Trophoblast cell (in vitro differentiated cells and primary cell): ENCODE measurements at regions not wholly inside any gene's neighbourhood (a gene's known extent, or its start where the extent isn't known, plus 50 kb on each side); places are given as distances from the start of the nearest gene placed in this dataset.

ENCODE experiments used
- DNase-seq, 2 donors: peaks; one replicate each; pipeline ENCODE4 v3.0.0-alpha.2; 2016
- H2AFZ ChIP-seq: 2 replicates; pipeline ENCODE4 v1.6.1; 2013; ENCODE audit warnings: low read length, moderate library complexity, mild to moderate bottlenecking; ENCODE audit not compliant: insufficient read depth, poor library complexity
- H2AK5ac ChIP-seq: 2 replicates; pipeline ENCODE4 v1.6.1; 2013; ENCODE audit warnings: mild to moderate bottlenecking, low read length
- H2BK120ac ChIP-seq: 2 replicates; pipeline ENCODE4 v1.6.1; 2013; ENCODE audit warnings: low read length, mild to moderate bottlenecking, moderate library complexity; ENCODE audit not compliant: insufficient read depth, poor library complexity
- H2BK12ac ChIP-seq: 2 replicates; pipeline ENCODE4 v1.6.1; 2013; ENCODE audit warnings: mild to moderate bottlenecking, low read length, moderate library complexity
- H2BK5ac ChIP-seq: 2 replicates; pipeline ENCODE4 v1.6.1; 2013; ENCODE audit warnings: low read length, low read depth, moderate library complexity, mild to moderate bottlenecking; ENCODE audit not compliant: poor library complexity
- H3K14ac ChIP-seq: 2 replicates; pipeline ENCODE4 v1.6.1; 2013; ENCODE audit warnings: mild to moderate bottlenecking, low read length
- H3K18ac ChIP-seq: 2 replicates; pipeline ENCODE4 v1.6.1; 2013; ENCODE audit warnings: mild to moderate bottlenecking, low read length
- H3K23ac ChIP-seq: 2 replicates; pipeline ENCODE4 v1.6.1; 2013; ENCODE audit warnings: low read length
- H3K27ac ChIP-seq: 2 replicates; pipeline ENCODE4 v1.5.1; 2013; ENCODE audit warnings: low read depth, mild to moderate bottlenecking, inconsistent platforms, low read length, moderate library complexity
- H3K27me3 ChIP-seq: 2 replicates; pipeline ENCODE4 v1.6.1; 2013; ENCODE audit warnings: inconsistent platforms, mild to moderate bottlenecking, low read length, moderate library complexity; ENCODE audit not compliant: insufficient read depth
- H3K36me3 ChIP-seq, 2 experiments: 1 replicate in 1 of 2; 2 replicates in 1 of 2; pipeline ENCODE4 v1.6.1; 2013; ENCODE audit warnings: low read length in 2 of 2, mild to moderate bottlenecking in 2 of 2, moderate library complexity in 1 of 2; ENCODE audit not compliant: insufficient read depth in 2 of 2, control insufficient read depth in 1 of 2
- H3K4ac ChIP-seq: 2 replicates; pipeline ENCODE4 v1.6.1; 2013; ENCODE audit warnings: low read depth, mild to moderate bottlenecking, low read length, moderate library complexity
- H3K4me1 ChIP-seq, 2 experiments: 1 replicate in 1 of 2; 2 replicates in 1 of 2; pipeline ENCODE4 v1.6.1; 2013; ENCODE audit warnings: low read length in 2 of 2, mild to moderate bottlenecking in 2 of 2, moderate library complexity in 1 of 2; ENCODE audit not compliant: insufficient read depth in 2 of 2, control insufficient read depth in 1 of 2
- H3K4me2 ChIP-seq: 2 replicates; pipeline ENCODE4 v1.6.1; 2013; ENCODE audit warnings: inconsistent platforms, mild to moderate bottlenecking, low read length, moderate library complexity
- H3K4me3 ChIP-seq: 2 replicates; pipeline ENCODE4 v1.5.1; 2013; ENCODE audit warnings: mild to moderate bottlenecking, low read depth, low read length, inconsistent platforms
- H3K79me1 ChIP-seq: one replicate; pipeline ENCODE4 v1.6.1; 2013; ENCODE audit warnings: low read length
- H3K79me2 ChIP-seq: 2 replicates; pipeline ENCODE4 v1.6.1; 2013; ENCODE audit warnings: low read length, mild to moderate bottlenecking; ENCODE audit not compliant: control insufficient read depth, insufficient read depth, poor library complexity
- H3K9ac ChIP-seq: 2 replicates; pipeline ENCODE4 v1.6.1; 2013; ENCODE audit warnings: mild to moderate bottlenecking, low read length
- H3K9me3 ChIP-seq: 2 replicates; pipeline ENCODE4 v1.6.1; 2013; ENCODE audit warnings: low read depth, mild to moderate bottlenecking, control low read depth, inconsistent platforms, low read length; ENCODE audit not compliant: insufficient read depth
- H4K12ac ChIP-seq: 2 replicates; pipeline ENCODE4 v1.6.1; 2013; ENCODE audit warnings: low read depth, mild to moderate bottlenecking, low read length, moderate library complexity
- H4K8ac ChIP-seq: 2 replicates; pipeline ENCODE4 v1.6.1; 2013; ENCODE audit warnings: low read depth, mild to moderate bottlenecking, low read length, moderate library complexity
- H4K91ac ChIP-seq: one replicate; pipeline ENCODE4 v1.6.1; 2013; ENCODE audit warnings: low read depth, mild to moderate bottlenecking, low read length, moderate library complexity
- WGBS: extraction: QIAGEN DNeasy Blood & Tissue Kit; methylation state at CpG from one replicate; pipeline ENCODE4 v1.1.7; 2013; ENCODE audit warnings: missing lambda C conversion rate; ENCODE audit not compliant: insufficient read length, insufficient coverage; ENCODE audit errors: extremely low coverage; 5-methylcytosine and 5-hydroxymethylcytosine counted together

DNA sequence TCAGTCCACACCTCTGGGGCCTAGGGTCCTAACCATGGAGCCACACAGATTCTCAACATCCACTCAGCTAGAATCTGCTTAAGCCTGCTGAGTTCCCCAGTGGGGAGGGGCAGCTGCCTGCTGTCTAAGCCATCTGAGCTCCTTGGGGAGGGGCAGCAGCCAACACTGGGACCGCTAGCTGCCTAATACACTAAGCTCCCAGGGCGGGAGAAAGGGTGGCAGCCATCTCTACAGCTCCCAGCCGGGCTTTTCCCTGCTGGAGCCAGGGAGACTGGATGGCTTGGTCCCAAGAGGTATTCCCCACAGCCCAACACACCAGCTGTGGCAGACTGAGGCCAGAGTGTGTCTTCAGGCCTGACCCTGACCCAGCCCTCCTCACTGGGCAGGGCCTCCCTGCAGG, 217.3 kb upstream of the TMEM45B start:
- H3K4me2 ChIP-seq: no peak overlapping the region
- DNase-seq: no peak
- H4K8ac ChIP-seq: no peak overlapping the region
- H3K14ac ChIP-seq: no peak overlapping the region
- no peak overlapping the region for H3K18ac ChIP-seq
- no peak overlapping the region for H2BK12ac ChIP-seq
- no peaks in the 10 kb centered on the region for H3K9me3 ChIP-seq
- no peak overlapping the region for H3K27ac ChIP-seq
- WGBS: no CpG with 5 or more reads among the region's 3 CpGs
- H3K9ac ChIP-seq: no peak overlapping the region
- H2BK5ac ChIP-seq: no peak overlapping the region
- H4K91ac ChIP-seq: no peak overlapping the region
- H3K4ac ChIP-seq: no peak overlapping the region
- H3K4me1 ChIP-seq: peaks cover 0 to under 1% of the 10 kb centered on the region in 2 experiments
- no peaks in the 10 kb centered on the region for H3K36me3 ChIP-seq
- H3K79me1 ChIP-seq: no peaks in the 10 kb centered on the region
- H3K79me2 ChIP-seq: no peaks in the 10 kb centered on the region
- no peak overlapping the region for H3K4me3 ChIP-seq
- H2AFZ ChIP-seq: no peak overlapping the region
- H3K27me3 ChIP-seq: no peaks in the 10 kb centered on the region
- H4K12ac ChIP-seq: no peak overlapping the region
- H3K23ac ChIP-seq: no peak overlapping the region
- H2BK120ac ChIP-seq: no peak overlapping the region
- H2AK5ac ChIP-seq: no peak overlapping the region

- Histone ChIP-seq H3K79me2 (no peaks in the 10 kb centered on the region), H4K12ac (no peak overlapping the region), H4K8ac (no peak overlapping the region), H3K9ac (no peak overlapping the region), H3K9me3 (no peaks in the 10 kb centered on the region), H2BK12ac (no peak overlapping the region), H3K79me1 (no peaks in the 10 kb centered on the region), H3K4ac (no peak overlapping the region), H2BK120ac (no peak overlapping the region), H2AFZ (no peak overlapping the region), H3K14ac (no peak overlapping the region), H2BK5ac (no peak overlapping the region), H3K36me3 (no peaks in the 10 kb centered on the region), H3K27ac (no peak overlapping the region), H3K18ac (no peak overlapping the region), H3K4me1 (no peaks in the 10 kb centered on the region), H3K4me2 (no peak overlapping the region), H3K27me3 (no peaks in the 10 kb centered on the region), H2AK5ac (no peak overlapping the region), H4K91ac (no peak overlapping the region), H3K23ac (no peak overlapping the region), H3K4me3 (no peak overlapping the region)
- no peak for DNase-seq
Observed at GRCh38 chr11:129605815-129606214, 209.8 kb upstream of the TMEM45B start.

GRCh38 chr11:129608711-129609110, 206.9 kb upstream of the TMEM45B start:
- no peaks in the 10 kb centered on the region for H3K79me1 ChIP-seq
- H2BK5ac ChIP-seq: no peak overlapping the region
- no peak overlapping the region for H3K4me2 ChIP-seq
- DNase-seq: peak; percentile 11 to 38
- WGBS: no CpG with 5 or more reads among the region's 6 CpGs
- H3K27ac ChIP-seq: no peak overlapping the region
- no peak overlapping the region for H2BK12ac ChIP-seq
- H3K4me1 ChIP-seq: peaks cover 2 to 6% of the 10 kb centered on the region in 2 experiments
- H3K27me3 ChIP-seq: no peaks in the 10 kb centered on the region
- H4K8ac ChIP-seq: no peak overlapping the region
- H3K9ac ChIP-seq: no peak overlapping the region
- no peak overlapping the region for H2AFZ ChIP-seq
- H2BK120ac ChIP-seq: no peak overlapping the region
- H3K14ac ChIP-seq: no peak overlapping the region
- no peak overlapping the region for H4K12ac ChIP-seq
- H2AK5ac ChIP-seq: no peak overlapping the region
- H3K18ac ChIP-seq: no peak overlapping the region
- H3K36me3 ChIP-seq: no peaks in the 10 kb centered on the region
- no peaks in the 10 kb centered on the region for H3K79me2 ChIP-seq
- no peak overlapping the region for H4K91ac ChIP-seq
- H3K4ac ChIP-seq: no peak overlapping the region
- no peak overlapping the region for H3K4me3 ChIP-seq
- H3K23ac ChIP-seq: no peak overlapping the region
- no peaks in the 10 kb centered on the region for H3K9me3 ChIP-seq

- Histone ChIP-seq H3K4me1 (peaks cover 2 to 6% of the 10 kb centered on the region in 2 experiments), H4K91ac (no peak overlapping the region), H3K18ac (no peak overlapping the region), H3K4me3 (peak overlapping the region; percentile 44), H3K79me2 (no peaks in the 10 kb centered on the region), H3K36me3 (no peaks in the 10 kb centered on the region), H2BK5ac (no peak overlapping the region), H3K4ac (no peak overlapping the region), H2BK120ac (no peak overlapping the region), H3K79me1 (no peaks in the 10 kb centered on the region), H2AK5ac (no peak overlapping the region), H4K12ac (no peak overlapping the region), H3K9ac (no peak overlapping the region), H2BK12ac (no peak overlapping the region), H3K14ac (no peak overlapping the region), H3K23ac (no peak overlapping the region), H4K8ac (no peak overlapping the region), H2AFZ (no peak overlapping the region), H3K27ac (no peak overlapping the region), H3K9me3 (no peaks in the 10 kb centered on the region), H3K4me2 (no peak overlapping the region), H3K27me3 (no peaks in the 10 kb centered on the region)
- no CpG with 5 or more reads among the region's 7 CpGs for WGBS
- DNase-seq: no peak
Observed at GRCh38 chr11:129610125-129610524, 205.5 kb upstream of the TMEM45B start.
